GM12891 (cell line): ENCODE measurements at regions not wholly inside any gene's neighbourhood (a gene's known extent, or its start where the extent isn't known, plus 50 kb on each side); places are given as distances from the start of the nearest gene placed in this dataset.

ENCODE experiments used
- POLR2A ChIP-seq: IDR thresholded peaks from 2 replicates; pipeline ENCODE4 v1.6.1; 2011; ENCODE audit warnings: low read depth, low read length, control low read depth
- POLR2AphosphoS5 ChIP-seq: IDR thresholded peaks from 2 replicates; pipeline ENCODE4 v1.6.1; 2011; ENCODE audit warnings: low read depth, low read length, control low read depth
- SPI1 ChIP-seq: IDR thresholded peaks from 2 replicates; pipeline ENCODE4 v1.6.1; 2011; ENCODE audit warnings: low read depth, low read length, control low read depth
- TAF1 ChIP-seq: IDR thresholded peaks from 2 replicates; pipeline ENCODE4 v1.6.1; 2011; ENCODE audit warnings: low read depth, low read length, control low read depth

- TF ChIP-seq POLR2A (no peak), POLR2AphosphoS5 (no peak), TAF1 (no peak), SPI1 (no peak)
Measured at GRCh38 chr10:78720091-78720490, 348.7 kb upstream of the ZMIZ1 start.
